ENCODE measurements at regions not wholly inside any gene's neighbourhood (a gene's known extent, or its start where the extent isn't known, plus 50 kb on each side); places are given as distances from the start of the nearest gene placed in this dataset.

DNA sequence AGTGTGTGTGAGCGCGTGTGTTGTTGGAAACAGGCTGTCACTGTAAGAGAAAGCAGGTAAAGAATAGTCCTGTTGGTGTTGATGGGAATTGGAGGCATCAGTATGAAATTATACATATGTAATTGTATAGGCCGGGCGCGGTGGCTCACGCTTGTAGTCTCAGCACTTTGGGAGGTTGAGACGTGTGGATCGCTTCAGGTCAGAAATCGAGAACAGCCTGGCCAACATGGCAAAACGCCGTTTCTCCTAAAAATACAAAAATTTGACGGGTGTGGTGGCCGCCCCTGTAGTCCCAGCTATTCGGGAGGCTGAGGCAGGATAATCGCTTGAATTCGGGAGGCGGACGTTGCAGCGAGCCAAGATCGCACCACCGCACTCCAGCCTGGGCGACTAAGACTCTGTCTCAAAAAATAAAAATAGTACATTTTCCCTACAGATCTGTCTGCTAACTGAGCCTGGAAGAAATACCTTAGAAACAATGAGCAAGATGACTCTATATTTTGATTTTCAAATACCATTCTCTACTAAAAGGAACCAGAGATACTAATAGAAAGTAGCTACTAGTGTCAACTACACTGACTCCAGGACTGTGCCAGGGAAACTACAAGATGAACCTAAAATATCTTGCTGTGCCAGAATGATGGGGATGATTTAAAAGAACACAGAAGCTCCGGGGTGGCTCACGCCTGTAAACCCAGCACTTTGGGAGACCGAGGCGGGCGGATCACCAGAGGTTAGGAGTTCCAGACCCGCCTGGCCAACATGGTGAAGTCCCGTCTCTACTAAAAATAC is 110.8 kb downstream of the TRIM27 start:
- TF ChIP-seq POLR2A (IDR thresholded peaks at IDR 0.05) = no peak
- TF ChIP-seq EP300 (IDR thresholded peaks at IDR 0.05) = no peak
- TF ChIP-seq CTCF (IDR thresholded peaks at IDR 0.05) = no peak

Data from ovary (tissue), 3 donors.